ENCODE measurements at regions not wholly inside any gene's neighbourhood (a gene's known extent, or its start where the extent isn't known, plus 50 kb on each side); places are given as distances from the start of the nearest gene placed in this dataset.
"Not testable (repeated sequence)": the region's sequence is repeated elsewhere in the genome, so short reads cannot be mapped to it uniquely, and the experiment has no call there.

DNA sequence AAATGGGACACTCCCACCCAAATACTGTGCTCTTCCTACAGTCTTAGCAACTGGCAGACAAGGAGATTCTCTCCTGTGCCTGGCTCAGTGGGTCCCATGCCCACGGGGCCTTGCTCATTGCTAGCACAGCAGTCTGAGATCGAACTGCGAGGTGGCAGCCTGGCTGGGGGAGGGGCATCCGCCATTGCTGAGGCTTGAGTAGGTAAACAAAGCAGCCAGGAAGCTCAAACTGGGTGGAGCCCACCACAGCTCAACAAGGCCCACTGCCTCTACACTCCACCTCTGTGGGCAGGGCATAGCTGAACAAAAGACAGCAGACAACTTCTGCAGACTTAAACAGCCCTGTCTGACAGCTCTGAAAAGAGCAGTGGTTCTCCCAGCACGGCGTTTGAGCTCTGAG lies 174.8 kb downstream of the COL12A1 start:
- not testable (repeated sequence) for DNase-seq (ENCODE audit: low read depth)

DNA sequence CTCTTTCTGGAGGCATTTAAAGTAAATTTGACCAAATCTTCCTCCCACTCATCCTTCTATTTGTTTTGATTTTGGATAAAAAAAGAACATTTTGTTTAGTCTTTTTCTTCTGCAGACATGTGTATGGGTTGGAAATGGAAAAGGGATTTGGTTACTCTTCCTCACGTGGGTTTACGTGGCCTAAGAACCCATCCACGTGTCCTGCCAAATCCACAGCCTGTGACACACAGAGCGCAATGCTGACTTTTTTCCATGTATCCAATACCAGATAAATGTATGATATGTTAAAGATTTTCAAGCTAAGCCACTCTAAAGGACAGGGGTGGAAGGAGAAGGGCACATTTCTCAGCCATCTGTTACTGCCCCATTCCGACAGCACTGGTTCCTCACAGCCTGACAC lies 176.5 kb downstream of the COL12A1 start:
- no peak for DNase-seq (ENCODE audit: low read depth)

DNA sequence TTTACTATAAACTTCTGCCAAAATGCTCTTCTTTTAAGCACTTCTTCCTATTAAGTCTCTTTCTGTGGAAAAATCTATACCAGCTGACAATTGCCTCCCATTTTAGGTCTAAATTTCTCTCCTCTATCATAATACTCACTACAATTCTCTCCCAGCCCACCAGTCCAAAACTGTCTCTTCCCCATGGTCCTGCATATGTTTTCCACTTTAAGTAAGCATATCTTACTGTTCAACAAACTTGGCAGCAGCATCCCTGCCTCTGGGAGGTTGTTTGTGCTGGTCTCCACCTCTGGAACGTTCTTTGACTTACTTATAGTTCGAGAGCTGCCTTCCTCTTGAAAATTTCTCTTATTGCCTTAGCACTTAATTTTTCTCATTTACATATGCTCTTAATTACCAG lies 180.5 kb downstream of the COL12A1 start:
- no peak for DNase-seq (ENCODE audit: low read depth)

DNA sequence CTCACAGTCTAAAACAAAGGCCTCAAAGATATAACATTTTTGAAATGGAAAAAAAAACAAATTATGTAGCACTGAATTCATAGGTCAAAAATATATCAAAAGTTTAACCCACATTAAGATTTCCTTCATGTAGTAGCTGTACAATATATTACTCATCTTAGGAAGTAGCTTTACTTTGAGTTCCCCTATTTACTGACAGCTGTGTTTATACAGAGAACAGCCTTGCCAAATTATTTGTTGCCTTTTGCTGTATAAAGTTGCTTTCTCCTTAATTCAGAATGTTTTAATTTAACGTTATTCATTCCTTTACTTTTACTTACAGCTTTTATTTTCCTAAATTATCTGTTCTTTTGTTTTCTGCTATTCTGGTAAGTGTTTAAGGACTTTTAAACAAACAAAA lies 181.0 kb downstream of the COL12A1 start:
- DNase-seq (ENCODE audit: low read depth): no peak

DNA sequence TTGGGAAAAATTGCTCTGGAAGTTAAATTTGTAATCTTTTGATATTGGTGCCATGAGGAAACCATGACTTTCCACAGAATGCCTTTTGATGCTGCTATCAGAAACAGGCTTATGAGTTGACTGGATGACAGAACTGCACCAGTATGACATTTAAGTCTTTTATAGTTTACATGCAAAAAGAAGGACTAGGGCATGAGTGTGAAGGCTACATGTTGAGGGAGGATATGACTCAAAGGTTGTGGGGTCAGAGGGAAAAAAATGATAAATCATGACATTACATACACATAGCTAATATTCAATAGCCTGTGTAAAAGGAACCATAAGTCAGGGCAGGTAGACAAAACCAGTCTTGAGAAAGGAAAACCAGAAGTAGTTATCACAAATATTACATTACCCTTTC lies 182.2 kb downstream of the COL12A1 start:
- no peak for DNase-seq (ENCODE audit: low read depth)

DNA sequence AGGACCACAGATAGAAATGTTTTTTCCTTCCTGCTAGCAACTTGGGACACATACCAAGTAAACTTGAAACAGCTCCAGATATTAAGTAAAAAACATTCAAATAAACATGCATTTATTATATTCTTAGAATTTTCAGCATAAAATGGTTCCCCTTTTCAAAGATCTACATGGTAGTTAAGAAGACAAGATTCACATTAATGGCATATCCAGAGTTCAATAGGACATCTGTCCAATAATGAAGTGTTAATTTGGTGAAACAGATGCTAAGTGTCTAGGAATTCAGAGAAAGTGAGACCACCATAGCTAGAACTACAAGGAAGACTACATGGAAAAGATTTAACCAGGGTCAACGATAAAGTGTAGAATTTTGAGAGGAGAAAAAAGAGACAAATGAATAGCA lies 184.9 kb downstream of the COL12A1 start:
- DNase-seq (ENCODE audit: low read depth): no peak

DNA sequence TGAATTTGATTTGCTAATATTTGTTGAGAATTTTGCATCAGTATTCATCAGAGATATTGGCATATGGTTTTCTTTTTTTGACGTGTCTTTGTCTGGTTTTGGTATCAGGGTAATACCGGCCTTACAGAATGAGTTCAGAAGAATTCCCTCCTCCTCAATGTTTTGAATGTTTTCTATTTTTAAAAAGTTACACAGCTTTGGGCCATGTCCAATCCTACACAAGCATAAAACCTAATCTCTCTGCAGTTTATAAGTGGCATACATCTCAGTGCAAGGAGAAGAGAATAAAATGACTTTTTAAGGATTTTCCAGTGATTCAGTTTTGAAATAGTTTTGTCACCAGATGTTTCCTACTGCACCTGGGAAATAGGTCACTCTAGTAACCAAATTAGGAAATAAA lies 185.5 kb downstream of the COL12A1 start:
- DNase-seq (ENCODE audit: low read depth): no peak

DNA sequence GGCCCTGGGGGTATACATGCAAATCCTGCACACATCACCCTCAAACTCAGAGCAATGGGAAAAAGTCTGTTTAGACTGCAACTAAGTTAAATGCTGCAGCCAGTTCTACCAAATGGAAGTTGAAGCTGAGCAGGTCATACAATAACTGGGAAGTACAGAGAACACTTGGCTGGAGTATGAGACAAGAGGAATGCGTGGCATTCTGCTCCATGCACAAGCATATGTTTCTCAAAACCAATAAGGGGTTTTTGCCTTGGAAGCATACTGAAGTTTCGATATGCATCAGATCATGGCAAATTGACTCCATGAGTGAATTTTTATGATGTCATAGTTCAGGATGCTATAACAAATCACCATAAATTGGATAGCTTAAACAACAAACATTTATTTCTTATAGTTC lies 193.8 kb downstream of the COL12A1 start:
- DNase-seq (ENCODE audit: low read depth): no peak

DNA sequence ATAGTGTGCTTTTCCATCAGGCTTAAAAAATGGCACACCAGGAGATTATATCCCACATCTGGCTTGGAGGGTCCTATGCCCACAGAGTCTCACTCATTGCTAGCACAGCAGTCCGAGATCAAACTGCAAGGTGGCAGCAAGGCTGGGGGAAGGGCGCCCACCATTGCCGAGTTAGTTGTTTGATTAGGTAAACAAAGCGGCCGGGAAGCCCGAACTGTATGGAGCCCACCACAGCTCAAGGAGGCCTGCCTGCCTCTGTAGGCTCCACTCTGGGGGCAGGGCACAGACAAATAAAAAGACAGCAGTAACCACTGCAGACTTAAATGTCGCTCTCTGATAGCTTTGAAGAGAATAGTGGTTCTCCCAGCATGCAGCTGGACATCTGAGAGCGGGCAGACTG lies 201.9 kb downstream of the COL12A1 start:
- not testable (repeated sequence) for DNase-seq (ENCODE audit: low read depth)

DNA sequence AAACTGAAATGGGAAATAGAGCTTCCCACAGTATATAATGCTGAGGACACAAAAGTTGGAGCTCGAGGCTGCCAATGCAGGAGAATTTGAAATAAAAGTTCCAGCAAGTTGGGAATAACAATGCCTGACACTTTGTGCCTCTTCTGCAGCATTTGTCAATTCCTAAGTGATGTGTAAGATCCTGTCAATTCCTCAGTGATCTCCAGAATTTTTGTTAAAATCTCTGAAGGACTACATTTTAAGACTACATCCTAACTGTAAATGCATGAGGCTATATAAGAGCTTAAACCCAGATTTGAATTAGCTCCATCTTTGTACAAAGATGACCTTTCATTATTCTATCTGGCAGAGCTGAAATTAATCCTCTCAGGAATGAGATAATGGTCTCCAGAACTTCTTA lies 208.2 kb downstream of the COL12A1 start:
- DNase-seq (ENCODE audit: low read depth): no peak

DNA sequence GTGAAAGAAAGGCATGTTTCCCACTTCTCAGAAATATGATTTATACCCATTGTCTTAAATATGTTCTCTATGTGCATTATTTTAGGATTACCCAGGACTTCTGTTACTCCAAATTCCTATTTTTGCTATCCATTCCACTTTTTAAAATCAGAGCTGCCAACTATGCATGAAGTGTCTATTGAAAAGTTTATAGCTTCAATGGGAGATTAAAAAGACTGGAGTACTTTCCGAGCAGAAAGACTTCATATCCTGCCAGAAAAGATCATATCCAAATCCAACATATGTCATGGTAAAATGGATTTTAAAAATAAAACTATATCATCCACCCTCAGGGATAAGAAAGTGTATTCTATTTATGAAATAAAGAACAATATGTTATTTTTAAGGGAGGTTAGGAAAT lies 212.7 kb downstream of the COL12A1 start:
- no peak for DNase-seq (ENCODE audit: low read depth)

DNA sequence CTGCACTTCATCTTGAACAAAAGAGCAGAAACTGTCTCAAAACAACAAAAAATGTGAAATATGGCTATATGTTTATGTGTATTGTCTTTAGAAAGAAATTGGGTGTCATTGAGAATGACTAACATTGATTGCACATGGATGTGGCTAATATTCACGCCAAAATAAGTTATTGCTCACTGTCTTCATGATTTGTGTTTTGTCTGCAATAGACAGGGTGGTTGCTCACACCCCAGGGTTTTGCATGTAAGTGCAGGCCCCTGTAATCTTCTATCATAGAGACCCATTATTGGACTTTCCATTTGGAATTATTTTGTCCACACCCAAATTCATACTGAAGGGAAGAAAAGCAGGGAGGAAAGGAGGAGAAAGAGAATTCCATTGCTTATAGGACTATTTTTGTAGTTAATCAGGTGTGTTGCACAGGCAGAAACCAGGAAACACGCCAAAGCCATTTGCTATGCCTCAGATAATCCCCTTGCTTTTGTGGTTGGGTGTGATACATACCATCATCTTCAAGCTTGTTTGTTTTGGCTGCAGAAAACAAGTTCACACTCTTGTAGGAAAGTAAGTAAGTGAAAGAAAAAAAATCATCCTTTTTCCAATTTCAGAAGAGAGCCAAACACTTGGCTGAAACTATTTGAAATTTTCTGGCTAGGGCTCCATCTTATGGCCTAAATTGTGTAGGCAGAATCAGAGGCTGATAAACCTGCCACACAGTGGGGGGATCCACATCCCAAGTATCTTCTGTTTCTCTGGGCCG lies 214.1 kb downstream of the COL12A1 start:
- DNase-seq (ENCODE audit: low read depth): no peak

DNA sequence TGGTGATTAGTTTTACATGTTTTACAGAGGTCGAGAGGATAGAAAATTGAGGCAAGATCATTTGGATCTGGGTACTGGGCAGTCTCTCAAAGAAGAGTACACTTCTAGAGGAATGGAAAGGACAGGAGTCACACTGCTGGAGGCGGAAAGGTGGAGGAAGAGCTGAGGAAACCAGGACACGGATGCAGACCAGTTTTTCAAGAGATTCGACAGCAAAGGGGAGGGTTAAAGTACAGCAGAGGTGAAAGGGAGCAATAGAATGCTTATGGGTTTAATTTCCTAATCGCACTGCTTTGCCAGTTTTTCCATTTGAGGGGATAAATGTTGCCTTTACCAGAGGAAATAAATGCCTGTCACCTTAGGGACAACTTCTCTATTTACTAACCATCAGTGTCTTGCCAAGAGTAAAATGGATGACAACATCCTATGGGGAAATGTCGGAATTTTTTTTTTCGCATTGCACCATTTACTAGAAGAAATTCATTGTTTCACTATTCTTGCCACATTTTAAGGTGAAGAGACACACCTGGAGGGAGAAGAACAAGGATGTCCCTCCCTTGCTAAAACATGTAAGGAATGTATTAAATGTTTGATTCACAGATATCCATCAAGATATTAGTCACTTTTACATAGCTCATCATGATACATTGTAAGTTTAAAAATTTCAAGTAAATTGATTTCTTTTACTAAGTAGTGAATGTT lies 226.6 kb downstream of the COL12A1 start:
- DNase-seq (ENCODE audit: low read depth): no peak

DNA sequence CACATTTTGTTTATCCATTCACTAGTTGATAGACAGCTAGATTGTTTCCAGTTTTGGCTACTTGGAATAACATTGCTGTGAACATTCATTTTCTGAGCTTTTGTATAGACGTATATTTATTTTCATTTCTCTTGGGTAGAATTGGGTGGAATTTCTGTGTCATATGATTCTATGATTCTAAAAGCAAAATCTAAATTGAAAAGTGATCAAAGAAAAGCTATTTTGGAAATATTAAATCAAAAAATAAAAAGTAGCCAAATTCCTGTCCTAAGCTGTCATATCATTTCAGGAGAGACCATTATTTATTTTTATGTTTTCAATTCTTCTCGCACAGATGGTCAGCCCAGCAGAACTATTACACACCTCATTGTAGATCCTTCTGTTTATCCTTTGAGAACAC lies 229.2 kb downstream of the COL12A1 start:
- no peak for DNase-seq (ENCODE audit: low read depth)

DNA sequence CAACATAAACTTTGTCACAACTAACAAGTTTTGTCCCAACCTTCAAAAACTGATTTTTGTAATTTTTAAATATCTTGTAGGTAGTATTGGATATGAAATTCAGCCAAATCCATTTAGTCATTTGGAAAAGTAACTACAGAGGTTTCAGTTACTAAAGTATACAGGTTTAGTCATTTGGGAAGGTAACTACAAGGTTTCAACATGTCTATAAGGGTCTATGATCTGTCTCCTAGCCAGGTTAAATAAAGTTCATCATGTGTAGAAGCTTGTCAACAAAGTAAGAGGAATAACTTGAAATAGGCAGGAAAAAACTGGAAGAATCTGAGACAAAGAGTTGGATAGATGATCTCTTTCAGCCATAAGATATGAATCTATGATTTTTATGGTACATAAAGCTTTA lies 229.8 kb downstream of the COL12A1 start:
- no peak for DNase-seq (ENCODE audit: low read depth)

DNA sequence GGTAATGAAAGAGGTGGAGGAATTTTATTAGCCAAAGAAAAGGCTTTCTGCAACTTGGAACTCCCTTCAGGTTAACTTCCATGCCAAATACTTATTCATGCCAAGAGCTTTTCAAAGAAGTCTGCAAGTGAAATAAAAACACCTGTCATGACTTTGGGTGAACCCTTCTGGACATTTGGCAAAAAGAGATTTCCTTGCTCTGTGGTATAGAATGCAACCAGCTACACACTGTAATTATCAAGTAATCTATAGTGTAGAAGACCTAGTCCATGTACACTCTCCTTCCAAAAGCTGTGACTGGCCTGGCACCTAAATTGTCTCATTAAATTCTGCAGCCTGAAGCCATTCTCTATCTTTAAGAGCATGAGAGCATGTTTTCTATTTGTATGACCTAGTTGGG lies 232.3 kb downstream of the COL12A1 start:
- DNase-seq (ENCODE audit: low read depth): no peak

DNA sequence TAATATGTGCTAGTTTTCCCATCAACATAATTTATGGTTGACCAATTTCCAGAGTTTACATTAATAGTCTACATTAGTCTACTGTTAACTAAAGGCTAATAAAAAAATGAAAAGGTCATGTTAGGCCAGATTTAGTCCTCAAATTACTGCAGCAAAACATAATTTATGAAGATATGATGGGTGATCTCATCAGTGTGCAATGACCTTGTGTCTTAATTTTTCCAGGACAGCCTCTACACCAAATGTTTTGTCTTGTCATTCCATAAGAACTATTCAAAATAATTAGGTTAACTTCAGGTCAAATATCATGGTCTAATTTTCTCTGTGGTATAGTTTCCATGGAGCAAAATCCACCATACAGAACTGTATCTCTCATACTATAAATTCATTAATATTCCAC lies 234.2 kb downstream of the COL12A1 start:
- no peak for DNase-seq (ENCODE audit: low read depth)

DNA sequence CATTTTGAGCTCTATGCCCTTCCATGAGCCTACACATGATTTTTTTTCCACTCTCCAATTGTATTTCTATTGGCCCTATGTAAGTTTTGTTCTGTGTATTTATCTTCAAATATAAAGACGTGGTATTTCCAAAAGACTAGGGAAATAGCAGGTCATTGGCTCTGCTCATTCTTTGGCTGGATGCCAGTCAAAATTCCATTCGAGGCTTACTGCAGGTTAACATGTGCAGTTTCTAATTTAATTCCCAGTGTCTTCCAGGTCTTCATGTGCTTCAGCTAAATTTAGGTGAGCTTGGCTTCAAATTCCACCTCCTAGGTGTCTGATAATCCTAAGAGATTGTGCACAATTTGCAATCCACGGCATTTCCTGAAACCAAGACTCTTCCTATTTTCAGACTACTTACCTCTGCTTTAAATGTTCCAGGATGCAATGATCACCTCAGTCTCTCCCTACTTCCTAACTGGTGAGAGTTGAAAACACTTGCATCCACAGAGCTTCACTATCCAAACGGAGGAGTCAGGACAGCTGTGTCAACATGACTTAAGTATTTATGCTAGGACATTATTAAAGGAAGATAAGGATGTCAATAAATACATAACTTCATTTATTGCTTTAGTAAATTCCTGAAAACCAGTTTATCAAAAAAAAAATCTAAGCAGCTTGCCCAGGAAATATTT lies 236.1 kb downstream of the COL12A1 start:
- no peak for DNase-seq (ENCODE audit: low read depth)

DNA sequence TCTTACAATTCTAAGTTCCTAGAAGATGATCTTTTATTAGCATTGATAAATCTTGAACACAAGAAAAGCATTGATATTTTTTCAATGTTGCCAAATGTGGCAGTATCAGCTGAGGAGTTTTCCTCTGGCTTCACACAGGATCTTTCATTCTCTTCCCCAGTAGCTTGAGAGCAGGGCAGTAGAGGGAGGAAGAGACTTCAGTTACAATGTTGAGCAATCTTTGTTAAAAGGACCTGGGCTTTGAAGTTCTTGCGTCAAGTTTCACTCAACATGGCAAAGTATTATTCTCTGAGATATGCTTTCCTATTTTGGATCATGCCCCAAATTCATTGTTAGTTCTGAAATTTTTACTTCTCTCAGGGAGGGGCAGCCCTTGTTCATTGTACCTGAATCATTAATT lies 238.0 kb downstream of the COL12A1 start:
- no peak for DNase-seq (ENCODE audit: low read depth)

DNA sequence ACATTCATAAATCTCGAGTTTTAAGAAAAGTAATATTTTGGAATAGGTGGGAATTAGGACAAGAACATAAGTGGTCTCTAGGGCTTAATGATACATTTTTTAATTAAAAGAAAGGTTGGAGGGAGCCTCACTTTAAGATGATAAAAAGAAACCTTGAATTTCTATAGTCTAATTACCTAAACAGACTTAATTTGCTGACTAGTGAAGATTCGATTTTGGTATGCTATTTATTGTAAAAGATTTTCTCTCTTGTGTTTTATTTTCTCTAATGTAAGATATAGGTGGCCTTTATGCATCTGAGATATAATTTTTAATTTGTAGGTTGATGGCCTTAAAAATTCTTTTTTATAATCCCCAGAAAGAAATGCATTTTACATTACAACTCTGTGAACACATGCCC lies 239.1 kb downstream of the COL12A1 start:
- DNase-seq (ENCODE audit: low read depth): no peak

DNA sequence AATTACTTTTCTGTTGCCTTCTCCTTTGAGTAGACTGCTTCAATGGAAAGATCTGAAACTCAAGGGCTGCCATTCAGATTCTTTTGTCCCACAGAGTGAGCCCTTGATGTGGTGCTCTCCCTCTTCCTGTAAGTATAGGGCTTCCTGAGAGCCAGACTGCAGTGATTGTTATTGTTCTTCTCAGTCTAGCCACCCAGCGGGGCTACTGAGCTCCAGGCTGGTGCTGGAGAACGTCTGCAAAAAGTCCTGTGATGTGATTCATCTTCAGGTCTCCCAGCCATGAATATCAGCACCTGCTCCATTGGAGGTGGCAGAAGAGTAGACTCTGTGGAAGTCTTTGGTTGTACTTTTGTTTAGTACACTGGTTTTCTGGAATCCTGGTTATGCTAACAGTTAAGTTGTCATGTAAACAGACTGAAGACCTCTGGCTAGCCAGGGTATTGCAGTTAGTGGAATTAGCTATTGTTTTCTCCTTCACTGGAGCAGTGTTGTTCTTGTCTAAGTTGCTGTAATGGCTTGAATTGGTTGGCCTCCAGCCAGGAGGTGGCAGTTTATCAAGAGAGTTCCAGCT lies 240.9 kb downstream of the COL12A1 start:
- no peak for DNase-seq (ENCODE audit: low read depth)

DNA sequence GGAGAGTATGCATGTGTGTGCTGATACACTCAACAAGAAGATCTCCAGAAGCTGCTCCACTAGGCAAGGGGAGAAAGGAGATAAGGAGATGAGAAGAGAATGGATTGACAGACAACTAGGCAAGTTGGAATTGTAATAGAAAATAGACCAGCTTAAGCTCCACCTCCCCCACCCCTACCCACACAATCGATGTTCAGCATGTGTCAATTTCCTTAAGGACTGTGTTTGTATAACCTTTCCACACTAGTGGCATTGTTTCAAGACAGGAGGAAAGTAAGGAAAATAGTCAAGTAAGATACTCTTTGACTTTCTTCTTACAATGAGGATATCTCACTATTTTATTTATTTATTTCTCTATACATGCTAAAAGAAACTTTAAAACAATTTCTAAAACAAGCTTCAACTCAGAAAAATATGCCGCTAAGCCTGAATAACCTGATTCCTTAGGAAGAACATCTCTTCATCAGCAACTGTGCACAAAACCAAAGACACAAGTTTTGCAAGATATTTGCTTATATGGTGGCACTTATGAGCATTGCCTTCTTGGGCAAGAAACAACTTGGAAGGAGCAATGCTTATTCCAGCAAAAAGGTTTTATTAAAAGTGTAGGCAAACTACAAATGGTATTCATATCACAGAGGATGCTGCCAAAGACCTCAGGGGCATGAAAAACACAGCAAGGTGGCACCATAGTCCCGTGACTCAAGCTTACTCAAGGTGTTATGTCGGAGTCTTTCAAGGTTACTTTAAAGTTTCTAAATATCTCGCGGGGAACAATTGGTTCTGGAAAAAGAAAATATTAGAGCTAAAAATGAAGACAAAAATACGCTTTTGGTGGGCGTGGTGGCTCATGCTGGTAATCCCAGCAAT lies 249.1 kb downstream of the COL12A1 start:
- DNase-seq (ENCODE audit: low read depth): no peak
